Immature natural killer cell (primary cell): ENCODE measurements at regions not wholly inside any gene's neighbourhood (a gene's known extent, or its start where the extent isn't known, plus 50 kb on each side); places are given as distances from the start of the nearest gene placed in this dataset.

ENCODE experiments used
- DNase-seq, 3 donors: peaks; one replicate each; pipeline ENCODE4 v3.0.0; 2022; ENCODE audit warnings: mixed read lengths in 1 of 3
- H3K27ac Mint-ChIP-seq, 6 donors: one replicate each; pipeline ENCODE4 v1.8.0; 2020; ENCODE audit warnings: mixed read lengths in 6 of 6, mild to moderate bottlenecking in 5 of 6, inconsistent platforms in 4 of 6, moderate library complexity in 3 of 6
- H3K27me3 Mint-ChIP-seq, 3 donors: one replicate each; pipeline ENCODE4 v1.8.0; 2020 to 2021; ENCODE audit warnings: low read depth in 3 of 3, mild to moderate bottlenecking in 3 of 3, mixed read lengths in 3 of 3, moderate library complexity in 3 of 3, inconsistent platforms in 1 of 3
- H3K36me3 Mint-ChIP-seq, 3 donors: one replicate each; pipeline ENCODE4 v1.8.0; 2020; ENCODE audit warnings: mixed read lengths in 3 of 3, inconsistent platforms in 2 of 3, mild to moderate bottlenecking in 2 of 3
- H3K4me1 Mint-ChIP-seq, 2 donors: one replicate each; pipeline ENCODE4 v1.8.0; 2020; ENCODE audit warnings: inconsistent platforms in 2 of 2, mild to moderate bottlenecking in 2 of 2, mixed read lengths in 2 of 2, moderate library complexity in 1 of 2
- H3K4me3 Mint-ChIP-seq, 5 donors: one replicate each; pipeline ENCODE4 v1.8.0; 2020; ENCODE audit warnings: mild to moderate bottlenecking in 5 of 5, mixed read lengths in 5 of 5, inconsistent platforms in 3 of 5, moderate library complexity in 3 of 5
- H3K9me3 Mint-ChIP-seq, 6 donors: one replicate each; pipeline ENCODE4 v1.8.0; 2020; ENCODE audit warnings: mild to moderate bottlenecking in 6 of 6, mixed read lengths in 6 of 6, inconsistent platforms in 4 of 6, moderate library complexity in 3 of 6

DNA sequence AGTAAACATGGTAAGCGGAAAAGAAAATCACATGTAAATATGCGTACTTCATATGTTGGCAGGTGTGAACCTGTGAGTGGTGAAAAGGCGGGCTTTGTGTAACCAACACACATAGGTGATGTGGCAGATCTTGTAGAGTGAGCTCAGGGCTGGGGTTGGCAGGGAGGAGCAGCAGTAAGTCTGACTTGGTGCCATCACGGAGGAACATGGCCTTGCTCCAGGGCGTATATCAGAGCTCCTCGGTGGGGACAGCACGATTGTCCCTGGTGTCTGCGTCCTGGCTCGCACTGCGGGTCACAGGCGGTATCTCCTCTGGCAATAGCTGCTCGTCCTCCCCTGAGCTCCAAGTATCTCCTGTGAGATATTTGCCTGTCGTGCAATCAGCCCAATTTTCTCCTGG lies 733.6 kb downstream of the TRIML1 start:
- no peaks in the 10 kb centered on the region for H3K4me1 Mint-ChIP-seq
- peaks cover 0 to 4% (median 2%) of the 10 kb centered on the region in 3 donors for H3K27me3 Mint-ChIP-seq
- H3K36me3 Mint-ChIP-seq: peaks cover 0 to 8% (median 0%) of the 10 kb centered on the region in 3 donors
- no peak overlapping the region for H3K4me3 Mint-ChIP-seq
- no peak for DNase-seq
- H3K27ac Mint-ChIP-seq: no peak overlapping the region
- H3K9me3 Mint-ChIP-seq: peaks cover 13 to 56% (median 28%) of the 10 kb centered on the region in 6 donors

DNA sequence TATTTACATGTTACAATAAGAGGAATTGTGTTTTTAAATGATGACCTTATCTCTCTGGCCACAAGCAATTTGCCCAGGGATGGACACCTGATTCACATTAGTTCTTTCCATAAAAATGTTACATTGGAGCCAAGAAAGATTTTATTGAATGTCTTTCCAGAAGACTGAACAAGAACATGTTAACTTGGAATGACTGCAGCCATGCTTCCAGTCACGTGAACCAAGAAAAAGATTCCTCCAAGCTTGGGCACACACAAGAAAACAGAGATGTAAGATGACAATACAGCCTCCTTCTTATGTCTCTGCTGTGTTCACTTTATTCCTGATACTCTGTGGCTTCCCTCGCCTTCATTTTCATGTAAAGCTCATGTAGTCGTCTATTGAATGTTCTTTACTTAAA lies 737.6 kb downstream of the TRIML1 start:
- no peaks in the 10 kb centered on the region for H3K36me3 Mint-ChIP-seq
- no peak for DNase-seq
- no peaks in the 10 kb centered on the region for H3K27me3 Mint-ChIP-seq
- no peaks in the 10 kb centered on the region for H3K4me1 Mint-ChIP-seq
- H3K4me3 Mint-ChIP-seq: no peak overlapping the region
- H3K9me3 Mint-ChIP-seq: peaks cover 12 to 53% (median 27%) of the 10 kb centered on the region in 6 donors
- H3K27ac Mint-ChIP-seq: no peak overlapping the region

DNA sequence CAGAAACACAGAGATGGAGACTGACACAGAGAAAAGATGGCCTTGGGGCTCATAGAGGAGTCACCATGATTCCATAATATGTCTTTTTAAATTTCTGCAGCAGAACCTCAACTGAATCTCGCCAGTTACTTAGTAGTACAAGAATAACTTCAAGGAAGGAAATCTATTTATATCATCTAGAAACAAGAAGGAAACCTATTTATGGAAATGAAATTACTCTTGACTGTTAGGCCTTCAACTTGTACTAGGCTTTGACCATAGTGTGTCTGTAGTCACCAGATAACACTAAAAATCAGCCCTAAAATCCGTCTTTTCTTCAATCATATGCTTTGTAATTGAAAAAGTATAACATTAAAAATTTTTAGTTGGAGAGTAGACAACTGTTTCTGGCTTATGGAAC lies 740.4 kb downstream of the TRIML1 start:
- H3K4me3 Mint-ChIP-seq: no peak overlapping the region
- DNase-seq: no peak
- H3K27me3 Mint-ChIP-seq: no peaks in the 10 kb centered on the region
- peaks cover 0 to 5% (median 0%) of the 10 kb centered on the region in 3 donors for H3K36me3 Mint-ChIP-seq
- H3K4me1 Mint-ChIP-seq: no peaks in the 10 kb centered on the region
- H3K9me3 Mint-ChIP-seq: peaks cover 14 to 53% (median 27%) of the 10 kb centered on the region in 6 donors
- H3K27ac Mint-ChIP-seq: no peak overlapping the region

DNA sequence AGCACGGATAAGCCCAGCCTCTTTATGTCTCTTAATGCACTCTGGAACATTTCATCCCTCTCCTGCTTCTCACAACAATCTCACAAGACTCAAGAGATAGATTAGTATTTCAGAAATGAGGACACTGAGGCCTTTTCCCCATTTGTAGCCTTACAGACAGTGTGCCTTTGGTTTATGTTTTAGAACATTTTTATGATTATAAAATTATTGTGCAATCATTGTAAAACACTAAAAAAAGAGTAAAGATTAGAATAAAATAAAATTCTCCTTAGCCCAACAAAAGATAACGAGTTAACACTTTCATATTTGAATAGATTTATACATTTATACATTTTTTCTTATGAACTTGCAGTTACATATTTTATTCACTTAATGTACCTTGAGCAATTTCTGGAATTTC lies 748.7 kb downstream of the TRIML1 start:
- peaks cover 9 to 49% (median 22%) of the 10 kb centered on the region in 6 donors for H3K9me3 Mint-ChIP-seq
- no peaks in the 10 kb centered on the region for H3K4me1 Mint-ChIP-seq
- no peak for DNase-seq
- H3K27ac Mint-ChIP-seq: no peak overlapping the region
- peaks cover 0 to 2% (median 0%) of the 10 kb centered on the region in 3 donors for H3K27me3 Mint-ChIP-seq
- no peak overlapping the region for H3K4me3 Mint-ChIP-seq
- peaks cover 0 to 5% (median 4%) of the 10 kb centered on the region in 3 donors for H3K36me3 Mint-ChIP-seq

DNA sequence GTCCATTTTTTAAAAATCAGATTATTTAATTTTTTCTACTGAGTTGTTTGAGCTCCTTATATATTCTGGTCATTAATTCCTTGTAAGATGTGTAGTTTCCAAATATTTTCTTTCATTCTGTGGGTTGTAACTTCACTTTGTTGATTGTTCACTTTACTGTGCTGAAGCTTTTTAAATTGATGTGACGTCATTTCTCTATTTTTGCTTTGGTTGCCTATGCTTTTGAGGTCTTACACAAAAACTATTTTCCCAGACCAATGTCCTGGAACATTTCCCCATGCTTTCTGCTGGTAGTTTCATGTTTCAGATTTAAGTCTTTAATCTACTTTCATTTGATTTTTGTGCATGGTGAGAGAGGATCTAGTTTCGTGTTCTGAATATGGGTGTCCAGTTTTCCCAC lies 753.6 kb downstream of the TRIML1 start:
- Mint-ChIP-seq H3K27me3 (peaks cover 0 to 2% (median 0%) of the 10 kb centered on the region in 3 donors), H3K27ac (no peak overlapping the region), H3K36me3 (peaks cover 0 to 4% (median 0%) of the 10 kb centered on the region in 3 donors), H3K4me1 (no peaks in the 10 kb centered on the region), H3K9me3 (peaks cover 5 to 54% (median 27%) of the 10 kb centered on the region in 6 donors), H3K4me3 (no peak overlapping the region)
- DNase-seq: no peak

DNA sequence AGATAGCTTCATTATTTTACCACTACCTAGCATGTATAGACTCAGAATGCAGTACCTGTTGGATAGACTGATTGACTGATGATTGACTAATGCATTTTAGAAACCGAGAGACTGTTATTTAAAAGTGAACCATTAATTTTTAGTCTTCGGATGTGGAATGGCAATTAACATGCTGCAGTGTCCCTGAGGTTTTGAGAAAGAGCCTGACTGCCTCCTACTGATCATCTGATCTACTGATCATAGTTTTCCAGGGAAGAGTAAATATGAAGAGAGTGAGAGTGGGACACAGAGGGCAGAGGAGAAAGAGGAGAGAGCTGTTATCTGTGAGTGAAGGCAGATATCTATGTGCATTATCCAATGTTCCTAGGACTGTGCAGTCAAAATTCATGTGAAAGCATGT lies 764.7 kb downstream of the TRIML1 start:
- Mint-ChIP-seq H3K9me3 (peaks cover 4 to 50% (median 23%) of the 10 kb centered on the region in 6 donors), H3K4me1 (no peaks in the 10 kb centered on the region), H3K4me3 (no peak overlapping the region), H3K36me3 (peaks cover 0 to 4% (median 0%) of the 10 kb centered on the region in 3 donors), H3K27ac (no peak overlapping the region), H3K27me3 (peaks cover 0 to 1% (median 0%) of the 10 kb centered on the region in 3 donors)
- DNase-seq: no peak

DNA sequence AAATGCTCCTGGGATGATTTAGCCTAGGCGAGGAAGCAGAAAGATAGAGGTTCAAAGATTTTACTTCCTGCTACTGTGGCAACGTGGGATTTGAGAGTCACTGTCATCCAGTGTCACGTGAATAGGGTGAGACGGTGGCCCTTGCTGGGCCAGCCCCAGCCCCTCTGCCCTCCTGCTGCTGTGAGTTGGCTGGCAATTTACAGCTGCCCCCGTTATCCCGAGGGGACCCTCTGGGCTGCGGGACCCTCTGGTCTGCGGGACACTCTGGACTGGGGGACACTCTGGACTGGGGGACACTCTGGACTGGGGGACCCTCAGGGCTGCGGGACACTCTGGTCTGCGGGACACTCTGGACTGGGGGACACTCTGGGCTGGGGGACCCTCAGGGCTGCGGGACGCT lies 765.4 kb downstream of the TRIML1 start:
- peaks cover 0 to 4% (median 0%) of the 10 kb centered on the region in 3 donors for H3K36me3 Mint-ChIP-seq
- H3K4me3 Mint-ChIP-seq: no peak overlapping the region
- no peaks in the 10 kb centered on the region for H3K27me3 Mint-ChIP-seq
- H3K4me1 Mint-ChIP-seq: no peaks in the 10 kb centered on the region
- H3K27ac Mint-ChIP-seq: no peak overlapping the region
- peaks cover 4 to 43% (median 21%) of the 10 kb centered on the region in 6 donors for H3K9me3 Mint-ChIP-seq
- DNase-seq: no peak

DNA sequence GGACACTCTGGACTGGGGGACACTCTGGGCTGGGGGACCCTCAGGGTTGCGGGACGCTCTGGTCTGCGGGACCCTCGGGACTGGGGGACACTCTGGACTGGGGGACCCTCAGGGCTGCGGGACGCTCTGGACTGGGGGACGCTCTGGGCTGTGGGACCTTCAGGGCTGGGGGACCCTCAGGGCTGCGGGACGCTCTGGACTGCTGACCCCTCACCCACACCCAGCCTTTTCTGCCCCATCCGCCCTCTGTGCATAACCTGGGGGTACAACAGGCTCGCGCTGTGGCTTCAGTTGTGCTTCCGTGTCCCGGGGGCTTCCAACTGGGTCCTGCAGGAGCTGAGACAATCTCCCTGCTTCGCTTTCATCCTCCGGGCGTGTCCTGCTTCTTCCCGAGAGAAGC lies 766.0 kb downstream of the TRIML1 start:
- H3K27ac Mint-ChIP-seq: no peak overlapping the region
- H3K36me3 Mint-ChIP-seq: peaks cover 0 to 4% (median 0%) of the 10 kb centered on the region in 3 donors
- H3K4me1 Mint-ChIP-seq: no peaks in the 10 kb centered on the region
- no peaks in the 10 kb centered on the region for H3K27me3 Mint-ChIP-seq
- DNase-seq: no peak
- H3K4me3 Mint-ChIP-seq: no peak overlapping the region
- peaks cover 4 to 39% (median 20%) of the 10 kb centered on the region in 6 donors for H3K9me3 Mint-ChIP-seq

DNA sequence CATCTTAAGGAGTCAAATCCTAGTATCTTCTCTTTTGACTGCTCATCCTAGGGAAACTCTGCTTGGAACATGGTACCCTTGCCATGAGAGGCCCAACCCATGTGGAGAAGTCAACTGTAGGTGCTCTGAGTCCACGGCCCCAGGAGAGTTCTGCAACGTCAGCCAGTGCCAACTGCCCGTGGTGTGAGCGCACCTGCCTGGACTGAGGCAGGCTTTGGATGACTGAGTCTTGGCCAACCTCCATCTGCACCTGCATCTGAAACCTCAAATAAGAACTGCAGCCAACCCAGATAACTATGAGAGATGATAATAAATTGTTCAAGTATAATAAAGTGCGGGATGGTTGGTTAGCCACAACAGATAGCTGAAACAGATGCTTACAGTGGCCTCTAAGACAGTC lies 772.0 kb downstream of the TRIML1 start:
- no peak overlapping the region for H3K4me3 Mint-ChIP-seq
- DNase-seq: no peak
- peaks cover 14 to 58% (median 24%) of the 10 kb centered on the region in 6 donors for H3K9me3 Mint-ChIP-seq
- H3K36me3 Mint-ChIP-seq: peaks cover 0 to under 1% (median 0%) of the 10 kb centered on the region in 3 donors
- H3K27me3 Mint-ChIP-seq: no peaks in the 10 kb centered on the region
- H3K27ac Mint-ChIP-seq: no peak overlapping the region
- H3K4me1 Mint-ChIP-seq: no peaks in the 10 kb centered on the region

DNA sequence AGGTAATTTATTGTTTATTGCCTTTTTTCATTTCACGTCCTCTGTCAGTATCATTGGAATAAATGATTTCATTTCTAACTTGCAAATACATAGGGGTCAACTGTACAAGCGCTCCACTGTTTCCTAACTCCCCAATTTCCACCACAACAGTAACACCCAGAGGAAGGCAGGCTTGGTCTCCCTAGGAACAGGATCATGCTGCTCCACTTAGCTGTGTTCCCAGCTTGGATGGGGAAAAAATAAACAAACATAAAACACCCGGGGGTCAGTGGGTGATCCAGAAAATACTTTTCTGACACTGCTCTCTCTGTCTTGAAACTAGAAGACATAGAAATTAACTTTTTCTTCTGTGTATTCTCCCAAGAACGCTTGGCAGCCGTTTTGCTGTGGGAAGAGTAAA lies 772.5 kb downstream of the TRIML1 start:
- Mint-ChIP-seq H3K4me1 (no peaks in the 10 kb centered on the region), H3K27ac (no peak overlapping the region), H3K4me3 (no peak overlapping the region), H3K27me3 (no peaks in the 10 kb centered on the region), H3K9me3 (peaks cover 14 to 58% (median 24%) of the 10 kb centered on the region in 6 donors), H3K36me3 (no peaks in the 10 kb centered on the region)
- no peak for DNase-seq

DNA sequence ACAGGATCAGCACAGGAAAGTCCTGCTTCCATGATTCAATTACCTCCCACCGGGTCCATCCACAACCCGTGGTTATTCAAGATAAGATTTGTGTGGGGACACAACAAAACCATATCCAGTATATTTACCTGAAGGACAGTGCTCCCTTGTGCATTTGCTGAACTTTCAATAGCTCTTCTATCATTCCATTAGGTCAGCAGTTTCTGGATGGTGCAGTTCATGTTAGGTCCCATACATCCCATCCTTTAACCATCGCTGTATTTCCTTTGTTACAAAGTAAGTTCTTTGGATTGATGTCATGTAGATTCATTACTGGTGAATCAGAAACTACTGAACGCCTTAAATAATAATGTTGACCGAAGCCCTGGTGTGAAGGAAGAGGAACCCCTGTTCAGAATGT lies 775.9 kb downstream of the TRIML1 start:
- no peak for DNase-seq
- Mint-ChIP-seq H3K36me3 (peaks cover 0 to 6% (median 0%) of the 10 kb centered on the region in 3 donors), H3K27me3 (no peaks in the 10 kb centered on the region), H3K27ac (no peak overlapping the region), H3K4me1 (no peaks in the 10 kb centered on the region), H3K4me3 (no peak overlapping the region), H3K9me3 (peaks cover 14 to 82% (median 35%) of the 10 kb centered on the region in 6 donors)

DNA sequence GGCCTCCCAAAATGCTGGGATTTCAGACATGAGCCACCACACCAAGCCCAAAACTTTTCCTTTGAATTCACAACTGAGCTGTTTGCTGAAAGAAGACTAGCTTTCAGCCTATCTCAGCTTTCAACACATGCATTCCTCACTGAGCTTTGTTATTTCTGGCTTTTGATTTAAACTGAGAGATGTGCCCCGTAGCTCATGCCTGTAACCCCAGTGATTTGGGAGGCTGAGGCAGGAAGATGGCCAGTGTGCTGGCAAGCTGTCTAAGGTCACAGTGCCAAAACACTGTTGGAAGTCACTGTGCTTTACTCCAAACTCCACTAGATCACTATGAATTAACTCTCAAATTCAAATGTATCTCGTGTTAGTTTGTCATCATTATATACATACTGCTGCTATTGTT lies 779.5 kb downstream of the TRIML1 start:
- Mint-ChIP-seq H3K9me3 (peaks cover 5 to 75% (median 33%) of the 10 kb centered on the region in 6 donors), H3K36me3 (peaks cover 0 to 6% (median 0%) of the 10 kb centered on the region in 3 donors), H3K4me1 (no peaks in the 10 kb centered on the region)

DNA sequence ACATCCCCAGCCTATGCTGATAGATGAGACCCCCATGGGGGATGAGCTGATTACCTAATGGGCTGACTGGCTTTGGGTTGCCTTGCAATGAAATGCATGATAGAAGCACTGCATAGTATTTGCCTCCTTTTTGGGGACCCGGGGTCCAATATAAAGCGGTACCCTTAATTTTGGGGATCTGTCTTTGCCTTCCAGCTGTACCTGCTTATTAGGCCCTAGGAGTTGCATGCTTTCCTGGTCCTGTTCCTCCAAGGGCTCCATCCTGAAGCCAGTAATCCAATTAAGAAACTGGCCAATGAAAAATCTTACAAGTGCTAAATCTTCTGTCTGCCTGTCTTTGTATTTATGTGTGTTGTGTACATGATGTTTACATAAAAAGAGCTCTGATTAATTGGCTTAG lies 791.6 kb downstream of the TRIML1 start:
- DNase-seq: no peak
- no peaks in the 10 kb centered on the region for H3K4me1 Mint-ChIP-seq
- H3K27ac Mint-ChIP-seq: no peak overlapping the region
- H3K9me3 Mint-ChIP-seq: peaks cover 7 to 55% (median 27%) of the 10 kb centered on the region in 6 donors
- no peak overlapping the region for H3K4me3 Mint-ChIP-seq
- no peaks in the 10 kb centered on the region for H3K36me3 Mint-ChIP-seq
- H3K27me3 Mint-ChIP-seq: peaks cover 0 to 2% (median 1%) of the 10 kb centered on the region in 3 donors

More for the DNA sequence above, 779.5 kb downstream of the TRIML1 start:
- Mint-ChIP-seq H3K4me3 (no peak overlapping the region), H3K27ac (no peak overlapping the region), H3K27me3 (no peaks in the 10 kb centered on the region)
- no peak for DNase-seq

DNA sequence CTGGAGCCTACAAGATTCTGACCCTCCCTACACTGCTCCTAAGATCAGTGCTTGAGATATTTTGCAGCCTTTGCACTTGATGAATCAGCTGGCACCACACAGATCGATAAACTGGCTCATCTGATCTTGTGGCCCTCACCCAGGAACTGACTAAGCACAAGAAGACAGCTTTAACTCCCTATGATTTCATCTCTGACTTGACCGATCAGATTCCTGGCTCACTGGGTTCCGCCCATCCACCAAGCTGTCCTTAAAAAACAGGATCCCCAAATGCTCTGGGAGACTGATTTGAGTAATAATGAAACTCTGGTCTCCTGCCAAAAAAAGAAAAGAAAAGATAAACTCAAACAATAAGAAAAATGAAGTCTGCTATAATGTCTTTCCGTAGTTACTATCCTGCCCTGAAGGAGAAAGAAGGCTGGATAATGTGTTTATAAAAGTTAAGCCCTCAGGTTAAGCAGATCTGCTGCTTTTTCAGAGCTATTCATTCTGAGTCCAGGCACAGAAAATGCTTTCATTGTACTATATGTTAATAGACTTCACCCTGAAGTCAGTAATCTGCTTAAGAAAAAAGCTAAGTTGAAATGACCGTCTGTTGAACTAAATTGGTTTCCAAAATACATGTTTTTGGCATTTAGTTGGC lies 795.2 kb downstream of the TRIML1 start:
- Mint-ChIP-seq H3K4me1 (no peaks in the 10 kb centered on the region), H3K9me3 (peaks cover 6 to 54% (median 20%) of the 10 kb centered on the region in 6 donors), H3K4me3 (no peak overlapping the region), H3K27me3 (peaks cover 0 to 5% (median 1%) of the 10 kb centered on the region in 3 donors), H3K36me3 (no peaks in the 10 kb centered on the region), H3K27ac (no peak overlapping the region)
- DNase-seq: no peak
